NCI-H1694 treated with DMSO at 0.1 percent for 48 hours (cell line): ENCODE measurements at regions not wholly inside any gene's neighbourhood (a gene's known extent, or its start where the extent isn't known, plus 50 kb on each side); places are given as distances from the start of the nearest gene placed in this dataset.

Experiments used
- DNase-seq: peaks from one replicate; lab custom pipeline; 2025; lab: John Stamatoyannopoulos, UW

DNA sequence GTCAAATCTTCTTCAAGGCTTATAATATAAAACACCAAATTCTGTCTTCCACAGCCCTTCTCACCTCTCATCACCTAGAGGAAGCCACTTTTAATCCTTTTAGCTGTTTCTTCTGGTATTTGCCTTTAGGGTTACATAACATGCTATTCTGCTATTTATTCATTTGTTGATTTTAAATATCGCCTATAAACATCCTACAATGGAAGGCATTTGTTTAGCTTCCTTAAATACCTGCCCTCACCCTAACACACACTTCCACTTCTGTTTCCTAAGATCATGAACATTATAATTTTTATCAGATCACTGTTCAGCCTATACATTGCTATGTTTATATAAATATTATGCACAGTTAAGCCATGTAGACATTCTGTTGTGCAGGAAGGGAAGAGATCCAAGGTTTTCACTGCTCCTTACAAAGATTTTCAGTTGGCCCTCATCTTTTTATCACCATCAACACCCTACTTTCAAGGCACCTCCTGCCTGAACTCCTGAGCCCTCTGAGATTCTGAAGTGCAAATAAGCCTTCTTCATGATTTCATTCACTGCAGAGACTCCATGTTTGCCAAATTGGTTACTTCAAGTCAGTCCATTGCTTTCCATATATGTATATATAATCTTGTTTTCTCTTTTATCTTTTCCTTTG lies 356.9 kb upstream of the ACTBL2 start:
- no peak for DNase-seq

GRCh38 chr5:57839025-57839424 lies 356.4 kb upstream of the ACTBL2 start:
- DNase-seq: no peak

DNA sequence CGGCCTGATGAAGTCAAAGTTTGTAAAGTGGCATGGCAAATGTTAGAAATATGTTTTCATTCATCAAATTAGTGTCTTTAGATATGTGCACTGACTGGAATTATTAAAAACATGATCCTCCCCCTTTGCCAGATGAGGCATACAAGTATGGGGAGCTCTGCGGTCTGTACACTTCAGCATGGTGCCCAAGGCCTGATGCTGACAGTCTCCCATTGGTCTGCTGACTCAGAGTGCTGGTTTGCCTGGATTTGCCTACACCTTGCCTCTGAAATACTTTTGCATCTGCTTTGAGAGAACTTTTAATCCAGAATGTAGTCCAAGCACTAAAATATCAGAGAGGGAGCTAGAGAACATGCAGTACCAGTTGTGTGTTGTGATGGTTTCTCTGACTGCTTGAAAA lies 354.3 kb upstream of the ACTBL2 start:
- DNase-seq: no peak

DNA sequence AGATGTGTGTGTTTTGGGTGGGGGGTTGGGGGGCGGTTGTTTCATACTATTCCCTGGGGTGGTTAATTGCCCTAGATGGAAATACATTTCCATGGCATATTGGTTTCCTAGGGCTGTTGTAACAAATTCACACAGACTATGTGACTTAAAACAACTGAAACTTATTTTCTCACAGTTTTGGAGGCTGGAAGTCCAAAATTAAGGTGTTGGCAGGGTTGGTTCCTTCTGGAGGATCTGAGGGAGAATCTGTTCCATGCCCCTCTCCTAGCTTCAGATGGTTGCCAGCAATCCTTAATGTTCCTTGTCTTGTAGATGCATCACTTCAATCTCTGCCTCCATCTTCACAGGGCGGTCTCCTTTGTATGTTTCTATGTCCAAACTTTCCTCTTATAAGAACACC lies 353.7 kb upstream of the ACTBL2 start:
- DNase-seq: no peak

DNA sequence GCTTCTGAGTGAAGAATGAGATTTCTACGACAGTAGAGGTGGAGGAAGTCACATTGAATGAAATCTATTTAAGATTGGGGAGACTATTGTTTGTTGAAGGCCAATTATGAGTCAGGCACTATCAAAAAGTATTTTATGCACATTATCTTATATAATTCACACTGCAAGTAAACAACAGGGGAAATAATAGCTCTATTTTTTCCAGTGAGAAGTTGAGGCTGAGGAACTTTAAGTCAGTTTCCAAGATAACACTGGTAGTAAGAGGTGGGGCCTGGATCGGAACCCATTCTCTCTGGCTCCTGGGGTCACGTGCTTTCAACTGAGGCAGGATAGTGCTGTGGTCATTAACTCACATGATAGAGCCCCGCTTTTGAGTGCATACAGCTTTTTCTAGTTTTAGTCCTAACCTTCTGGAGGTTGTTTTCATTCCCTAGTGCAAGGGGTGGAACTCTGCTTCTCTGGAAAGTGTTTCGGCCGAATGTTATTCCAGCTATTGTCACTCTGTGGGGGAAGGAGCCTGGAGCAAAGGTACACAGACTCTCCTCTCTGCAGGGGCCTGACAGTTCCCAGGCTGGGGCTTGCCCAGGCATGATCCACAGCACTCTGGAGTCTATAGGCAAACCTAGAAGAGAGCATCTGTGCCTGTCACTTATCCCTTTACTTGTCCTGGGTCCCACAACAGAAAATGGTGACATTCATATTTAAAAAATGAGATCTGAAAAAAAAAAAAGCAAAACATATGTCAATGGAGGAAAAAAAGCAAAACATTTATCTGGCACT lies 352.4 kb upstream of the ACTBL2 start:
- peak; percentile 95 for DNase-seq

DNA sequence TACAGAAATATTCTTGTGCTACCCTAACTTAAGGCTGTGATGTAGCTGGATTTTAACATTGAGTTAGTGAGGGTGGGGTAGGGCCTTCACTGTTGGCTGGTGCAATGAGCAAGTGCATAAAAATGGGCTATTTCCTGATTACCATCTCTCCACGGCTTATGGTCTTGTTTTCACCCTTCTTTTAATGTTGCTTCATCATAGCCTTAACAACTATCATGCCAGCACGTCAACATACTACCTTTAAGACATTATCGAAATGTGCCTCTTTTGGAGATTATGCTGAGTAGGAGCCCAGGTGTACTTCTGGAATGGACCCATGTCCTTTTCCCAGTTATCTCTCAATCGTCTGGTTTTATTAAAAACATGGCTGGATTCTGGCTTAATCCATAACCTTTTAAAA lies 350.9 kb upstream of the ACTBL2 start:
- no peak for DNase-seq

- DNase-seq: no peak
These were observed 350.3 kb upstream of the ACTBL2 start for GRCh38 chr5:57832875-57833274.

GRCh38 chr5:57831932-57832331 lies 349.3 kb upstream of the ACTBL2 start:
- no peak for DNase-seq

GRCh38 chr5:57831090-57831489 lies 348.5 kb upstream of the ACTBL2 start:
- DNase-seq: no peak

GRCh38 chr5:57828221-57828620 lies 345.6 kb upstream of the ACTBL2 start:
- no peak for DNase-seq

DNA sequence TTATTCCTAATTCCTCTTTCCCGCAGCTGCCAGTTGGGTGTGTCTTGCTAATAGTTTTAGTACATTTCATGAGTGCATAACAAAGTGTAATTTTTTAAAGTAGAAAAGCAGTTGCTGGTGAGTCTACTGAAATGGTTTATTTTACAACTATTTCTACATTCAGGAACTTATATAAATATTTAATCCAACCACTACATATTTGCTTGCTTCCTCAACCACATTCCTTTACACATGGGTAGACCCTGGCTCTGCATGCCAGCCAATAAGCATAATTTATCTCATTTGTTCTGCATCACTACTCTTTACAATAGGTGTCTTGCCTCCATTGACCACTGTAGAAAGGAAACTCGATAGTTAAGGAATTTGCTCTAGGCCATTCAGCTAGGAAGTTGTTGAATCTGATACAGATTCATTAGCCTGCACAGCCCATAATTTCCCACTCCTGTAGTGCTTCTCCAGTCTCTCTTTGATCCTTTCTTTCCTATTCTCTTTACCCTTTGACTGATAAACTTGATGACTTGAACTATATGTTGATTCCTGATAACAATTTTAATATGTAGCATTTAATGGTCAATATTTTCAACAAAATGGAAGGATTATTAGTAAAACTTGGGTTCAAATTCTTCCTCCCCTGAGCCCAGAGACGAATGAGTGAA lies 342.5 kb upstream of the ACTBL2 start:
- no peak for DNase-seq

GRCh38 chr5:57824623-57825022 lies 342.0 kb upstream of the ACTBL2 start:
- no peak for DNase-seq

DNA sequence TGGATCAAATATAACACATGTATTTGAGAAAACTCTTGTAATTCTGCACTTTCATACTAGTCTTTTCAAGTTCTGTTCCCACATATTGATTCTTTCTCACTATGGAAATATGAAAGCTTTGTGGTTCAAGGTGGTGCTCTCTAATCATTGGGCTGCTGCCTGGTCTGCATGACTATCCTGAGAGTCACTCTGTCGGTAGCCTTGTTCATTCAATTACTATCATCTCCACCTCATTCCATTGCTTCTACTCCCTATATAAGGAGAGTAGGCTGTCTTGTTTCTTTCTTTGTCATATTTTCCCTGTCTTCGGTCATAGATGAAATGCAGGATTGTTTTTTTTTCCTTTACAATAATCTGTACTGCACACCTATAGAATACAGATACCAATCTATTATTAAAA lies 341.4 kb upstream of the ACTBL2 start:
- DNase-seq: no peak

DNA sequence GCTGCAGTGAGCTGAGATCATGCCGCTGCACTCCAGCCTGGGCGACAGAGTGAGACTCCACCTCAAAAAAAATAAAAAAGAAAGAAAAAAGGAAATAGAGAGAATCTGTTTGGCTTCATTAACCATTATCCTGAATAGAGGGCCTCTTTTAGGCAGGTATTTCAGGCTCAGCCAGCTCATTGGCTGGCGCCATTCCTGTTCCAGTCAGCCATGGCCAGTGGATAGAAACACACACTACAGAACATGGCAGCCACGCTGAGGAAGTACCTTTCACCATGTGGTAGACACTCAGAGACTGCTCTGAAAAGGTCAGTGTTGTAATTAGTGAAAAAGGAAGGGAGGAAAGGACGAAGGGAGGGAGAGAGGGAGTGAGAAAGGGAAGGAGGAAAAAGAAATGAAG lies 340.0 kb upstream of the ACTBL2 start:
- no peak for DNase-seq

- DNase-seq: no peak
These were observed 335.8 kb upstream of the ACTBL2 start for GRCh38 chr5:57818397-57818796.

DNA sequence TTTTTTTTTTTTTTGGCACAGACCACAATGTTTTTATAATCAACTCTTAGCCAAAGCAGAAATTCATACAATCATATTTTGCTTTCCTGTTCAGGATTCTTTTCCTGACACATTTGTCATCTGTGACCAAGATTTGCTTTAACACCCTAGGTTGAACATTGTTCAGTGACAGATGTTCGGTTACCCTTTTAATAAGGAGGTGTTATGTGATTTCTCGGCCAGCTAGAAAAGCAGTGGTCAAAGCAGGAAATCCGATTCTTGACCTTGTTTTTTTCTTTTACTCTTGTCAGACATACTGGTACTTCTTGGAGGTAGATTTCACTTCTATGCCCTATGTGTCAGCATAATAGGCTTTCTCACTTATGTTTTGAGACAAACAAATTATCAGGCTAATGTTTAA lies 335.3 kb upstream of the ACTBL2 start:
- DNase-seq: no peak

DNA sequence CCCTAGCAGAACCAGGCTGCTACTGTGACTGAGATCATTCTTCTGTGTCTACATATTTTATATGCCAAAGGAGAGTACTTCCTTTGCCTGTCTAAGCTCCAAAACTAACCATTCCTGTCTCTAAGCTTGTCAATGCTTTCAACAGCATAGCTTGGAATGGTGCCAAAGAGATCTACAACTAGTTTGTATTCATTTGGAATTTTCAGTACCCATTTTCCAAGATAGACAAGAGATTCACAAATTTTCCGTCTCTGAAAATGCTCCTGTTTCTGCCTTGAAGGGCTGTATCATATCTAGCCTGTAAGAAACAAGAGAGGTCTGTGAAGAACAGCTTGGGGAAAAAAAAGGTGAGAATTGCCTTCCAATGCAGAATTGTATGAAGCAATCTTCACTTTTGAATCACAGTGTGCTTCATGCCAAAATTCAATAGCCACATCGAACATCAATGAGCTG lies 334.4 kb upstream of the ACTBL2 start:
- DNase-seq: no peak

DNA sequence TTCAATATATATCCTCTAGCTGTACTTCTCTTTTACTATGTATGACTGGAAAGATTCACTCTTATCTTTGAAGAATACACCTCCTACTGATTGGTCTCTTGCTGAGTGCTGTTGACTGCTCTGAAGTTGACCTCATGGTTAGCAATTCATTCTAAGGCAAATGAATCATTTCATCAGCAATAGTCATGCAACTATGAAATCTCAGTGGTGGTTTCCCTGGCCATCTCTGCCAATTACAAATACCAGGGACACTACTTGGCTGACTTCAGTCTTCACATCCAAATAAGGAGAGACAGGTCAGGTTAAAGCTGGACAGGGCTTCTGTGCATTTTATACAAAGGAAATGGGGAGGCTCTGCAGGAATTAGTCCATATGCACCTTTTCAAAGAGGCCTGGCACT lies 333.5 kb upstream of the ACTBL2 start:
- DNase-seq: no peak

DNA sequence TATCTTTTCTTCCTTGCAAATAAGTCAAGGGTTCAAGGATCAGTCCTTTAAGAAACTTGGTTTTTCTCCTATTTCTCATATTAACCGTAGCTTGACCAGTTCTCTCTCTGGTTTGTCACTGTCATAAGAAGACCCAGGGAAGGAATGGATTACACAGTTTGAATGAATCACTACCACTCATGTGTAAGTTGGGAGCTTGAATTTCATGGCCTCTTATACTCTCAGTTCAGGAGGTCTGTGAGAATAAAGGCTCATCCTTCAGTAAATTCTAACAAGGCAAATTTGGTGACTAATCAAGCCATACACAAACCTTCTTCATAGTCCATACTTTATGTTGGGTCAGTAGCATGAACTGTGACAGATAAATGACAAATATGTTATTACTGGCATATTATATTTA lies 323.1 kb upstream of the ACTBL2 start:
- no peak for DNase-seq

DNA sequence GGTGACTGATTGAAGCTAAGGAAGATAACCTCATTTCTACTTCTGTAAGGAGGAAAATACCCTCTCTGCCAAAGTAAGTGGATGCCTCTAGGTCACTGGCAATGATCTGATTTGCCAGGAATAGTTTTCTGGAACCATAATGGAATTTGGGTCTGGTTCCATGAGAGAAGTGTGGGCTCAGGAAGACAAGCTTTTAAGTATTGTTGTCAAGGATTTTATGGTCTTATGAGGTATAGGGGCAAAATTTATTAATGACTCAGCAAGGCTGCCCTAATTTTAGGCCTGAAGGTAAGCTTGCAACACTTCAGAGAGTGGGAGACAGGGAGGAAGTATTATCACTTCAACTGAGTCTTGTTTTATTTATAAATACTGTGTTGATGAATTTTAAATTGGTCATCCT lies 322.6 kb upstream of the ACTBL2 start:
- DNase-seq: no peak

DNA sequence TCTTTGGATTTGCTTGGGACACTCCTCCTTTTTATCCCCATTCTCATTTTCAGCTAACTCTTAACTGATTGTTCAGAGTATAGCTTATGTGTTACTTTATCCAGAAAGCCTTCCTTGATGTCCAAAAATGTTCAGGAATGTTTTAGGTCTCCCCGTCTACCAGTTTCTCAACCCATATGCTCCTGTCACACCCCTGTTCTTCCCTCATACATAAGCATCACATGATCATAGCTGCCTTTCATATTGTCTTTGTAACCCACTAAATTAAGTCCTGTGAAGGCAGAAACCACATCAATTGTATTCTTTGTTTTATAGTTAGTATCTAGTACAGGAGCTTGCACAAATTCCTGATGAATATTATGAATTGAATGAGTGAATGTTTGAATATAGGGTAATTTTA lies 321.9 kb upstream of the ACTBL2 start:
- no peak for DNase-seq

GRCh38 chr5:57804007-57804444 lies 321.4 kb upstream of the ACTBL2 start:
- no peak for DNase-seq

DNA sequence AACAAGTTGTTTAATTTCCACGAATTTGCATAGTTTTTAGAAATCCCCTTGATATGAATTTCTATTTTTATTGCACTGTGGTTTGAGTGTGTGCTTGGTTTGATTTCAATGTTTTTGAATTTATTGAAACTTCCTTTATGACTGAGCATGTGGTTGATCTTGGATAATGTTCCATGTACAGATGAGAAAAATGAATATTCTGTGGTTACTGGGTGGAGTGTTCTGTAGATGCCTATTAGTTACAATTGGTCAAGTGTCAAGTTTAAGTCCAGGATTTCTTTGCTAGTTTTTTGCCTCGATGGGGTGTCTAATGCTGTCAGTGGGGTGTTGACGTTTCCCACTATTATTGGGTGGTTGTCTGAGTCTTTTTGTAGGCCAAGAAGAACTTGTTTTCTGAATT lies 319.5 kb upstream of the ACTBL2 start:
- DNase-seq: no peak
